Endothelial cell (in vitro differentiated cells): ENCODE measurements at regions not wholly inside any gene's neighbourhood (a gene's known extent, or its start where the extent isn't known, plus 50 kb on each side); places are given as distances from the start of the nearest gene placed in this dataset.
"Not testable (repeated sequence)": the region's sequence is repeated elsewhere in the genome, so short reads cannot be mapped to it uniquely, and the experiment has no call there.

Source experiments
- DNase-seq: peaks from one replicate; pipeline ENCODE4 v3.0.0; 2021; ENCODE audit warnings: low spot score
- H3K27ac Mint-ChIP-seq: one replicate; pipeline ENCODE4 v1.8.0; 2021; ENCODE audit warnings: mixed read lengths, inconsistent platforms; ENCODE audit not compliant: unreplicated experiment
- H3K27me3 Mint-ChIP-seq: one replicate; pipeline ENCODE4 v1.8.0; 2021; ENCODE audit warnings: mild to moderate bottlenecking, moderate library complexity, mixed read lengths, inconsistent platforms; ENCODE audit not compliant: unreplicated experiment
- H3K36me3 Mint-ChIP-seq: one replicate; pipeline ENCODE4 v1.8.0; 2021; ENCODE audit warnings: mild to moderate bottlenecking, low read depth, mixed read lengths, inconsistent platforms; ENCODE audit not compliant: unreplicated experiment
- H3K4me1 Mint-ChIP-seq: one replicate; pipeline ENCODE4 v1.8.0; 2021; ENCODE audit warnings: mild to moderate bottlenecking, mixed read lengths, inconsistent platforms; ENCODE audit not compliant: unreplicated experiment
- H3K4me3 Mint-ChIP-seq: one replicate; pipeline ENCODE4 v1.8.0; 2021; ENCODE audit warnings: mild to moderate bottlenecking, mixed read lengths, inconsistent platforms; ENCODE audit not compliant: unreplicated experiment
- H3K9me3 Mint-ChIP-seq: one replicate; pipeline ENCODE4 v1.8.0; 2021; ENCODE audit warnings: mixed read lengths, inconsistent platforms; ENCODE audit not compliant: unreplicated experiment
- CTCF ChIP-seq: fragments of 200-600 bp; sonication (generic); IDR thresholded peaks from one replicate; pipeline ENCODE4 v1.5.0; 2021; ENCODE audit warnings: antibody characterized with exemption; ENCODE audit not compliant: unreplicated experiment

GRCh38 chr11:112665291-112665690, 295.9 kb upstream of the NCAM1 start:
- DNase-seq = no peak
- no peaks in the 10 kb centered on the region for H3K36me3 Mint-ChIP-seq
- H3K9me3 Mint-ChIP-seq = no peaks in the 10 kb centered on the region
- H3K4me1 Mint-ChIP-seq = no peaks in the 10 kb centered on the region
- no peak for TF ChIP-seq CTCF
- H3K27ac Mint-ChIP-seq = no peak overlapping the region
- no peak overlapping the region for H3K4me3 Mint-ChIP-seq
- H3K27me3 Mint-ChIP-seq = peaks cover 3% of the 10 kb centered on the region

GRCh38 chr11:112666253-112666652, 295.0 kb upstream of the NCAM1 start:
- TF ChIP-seq CTCF = no peak
- Mint-ChIP-seq H3K4me3 (no peak overlapping the region), H3K36me3 (no peaks in the 10 kb centered on the region), H3K27me3 (peaks cover 3% of the 10 kb centered on the region), H3K4me1 (no peaks in the 10 kb centered on the region), H3K9me3 (no peaks in the 10 kb centered on the region), H3K27ac (no peak overlapping the region)
- no peak for DNase-seq

GRCh38 chr11:112670806-112671570, 290.2 kb upstream of the NCAM1 start:
- no peaks in the 10 kb centered on the region for H3K36me3 Mint-ChIP-seq
- DNase-seq = no peak
- no peaks in the 10 kb centered on the region for H3K4me1 Mint-ChIP-seq
- no peaks in the 10 kb centered on the region for H3K9me3 Mint-ChIP-seq
- H3K27ac Mint-ChIP-seq = no peak overlapping the region
- H3K27me3 Mint-ChIP-seq = peaks cover 3% of the 10 kb centered on the region
- no peak overlapping the region for H3K4me3 Mint-ChIP-seq
- TF ChIP-seq CTCF = no peak

- not testable (repeated sequence) for H3K4me3 Mint-ChIP-seq, H3K4me1 Mint-ChIP-seq, H3K36me3 Mint-ChIP-seq, H3K9me3 Mint-ChIP-seq, DNase-seq, H3K27me3 Mint-ChIP-seq, H3K27ac Mint-ChIP-seq
These were observed 287.8 kb upstream of the NCAM1 start for GRCh38 chr11:112673401-112673800.

GRCh38 chr11:112685111-112685510, 276.1 kb upstream of the NCAM1 start:
- Mint-ChIP-seq H3K36me3 (no peaks in the 10 kb centered on the region), H3K27ac (no peak overlapping the region), H3K4me3 (no peak overlapping the region), H3K4me1 (peaks cover 3% of the 10 kb centered on the region), H3K9me3 (no peaks in the 10 kb centered on the region), H3K27me3 (no peaks in the 10 kb centered on the region)
- TF ChIP-seq CTCF = no peak
- DNase-seq = no peak
